ENCODE measurements at regions not wholly inside any gene's neighbourhood (a gene's known extent, or its start where the extent isn't known, plus 50 kb on each side); places are given as distances from the start of the nearest gene placed in this dataset.
A peak's percentile ranks its signal among the peaks of the same experiment; 100 is the strongest.

DNA sequence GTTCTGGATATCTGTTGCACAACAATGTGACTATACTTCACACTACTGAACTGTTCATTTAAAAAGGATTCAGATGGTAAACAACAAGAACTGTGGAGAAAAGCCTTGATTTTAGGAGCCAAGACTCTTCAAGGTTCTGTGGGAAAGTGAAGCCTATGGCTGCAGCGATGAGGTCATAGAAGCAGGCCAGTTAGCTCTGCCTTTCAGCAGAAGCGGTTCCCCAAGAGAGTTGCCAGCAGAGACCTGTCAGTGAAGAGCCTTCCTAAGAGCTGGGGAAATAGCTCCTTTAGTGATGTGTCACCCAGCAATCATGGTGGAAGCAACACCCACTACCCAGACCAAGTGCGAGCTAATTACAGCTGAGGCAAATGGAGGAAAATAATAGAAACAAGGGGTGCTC is 346.5 kb upstream of the ETAA1 start:
- Histone ChIP-seq H3K27ac (no peak overlapping the region), H3K9me3 (no peaks in the 10 kb centered on the region), H3K4me3 (no peak overlapping the region), H3K36me3 (no peaks in the 10 kb centered on the region), H3K4me1 (no peaks in the 10 kb centered on the region), H3K27me3 (peaks cover 0 to 3% (median 0%) of the 10 kb centered on the region in 7 donors)
- intact Hi-C loops (cut with DNase I) = no loop called here
- ATAC-seq = peak in 1 of 8 donors; percentile 25
- DNase-seq = no peak
- WGBS, 2 donors = 56 to 77% methylated on average over 3 of the region's 3 CpGs
- TF ChIP-seq, protein P1, sequence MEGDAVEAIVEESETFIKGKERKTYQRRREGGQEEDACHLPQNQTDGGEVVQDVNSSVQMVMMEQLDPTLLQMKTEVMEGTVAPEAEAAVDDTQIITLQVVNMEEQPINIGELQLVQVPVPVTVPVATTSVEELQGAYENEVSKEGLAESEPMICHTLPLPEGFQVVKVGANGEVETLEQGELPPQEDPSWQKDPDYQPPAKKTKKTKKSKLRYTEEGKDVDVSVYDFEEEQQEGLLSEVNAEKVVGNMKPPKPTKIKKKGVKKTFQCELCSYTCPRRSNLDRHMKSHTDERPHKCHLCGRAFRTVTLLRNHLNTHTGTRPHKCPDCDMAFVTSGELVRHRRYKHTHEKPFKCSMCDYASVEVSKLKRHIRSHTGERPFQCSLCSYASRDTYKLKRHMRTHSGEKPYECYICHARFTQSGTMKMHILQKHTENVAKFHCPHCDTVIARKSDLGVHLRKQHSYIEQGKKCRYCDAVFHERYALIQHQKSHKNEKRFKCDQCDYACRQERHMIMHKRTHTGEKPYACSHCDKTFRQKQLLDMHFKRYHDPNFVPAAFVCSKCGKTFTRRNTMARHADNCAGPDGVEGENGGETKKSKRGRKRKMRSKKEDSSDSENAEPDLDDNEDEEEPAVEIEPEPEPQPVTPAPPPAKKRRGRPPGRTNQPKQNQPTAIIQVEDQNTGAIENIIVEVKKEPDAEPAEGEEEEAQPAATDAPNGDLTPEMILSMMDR (IDR thresholded peaks at IDR 0.05) = no peak

DNA sequence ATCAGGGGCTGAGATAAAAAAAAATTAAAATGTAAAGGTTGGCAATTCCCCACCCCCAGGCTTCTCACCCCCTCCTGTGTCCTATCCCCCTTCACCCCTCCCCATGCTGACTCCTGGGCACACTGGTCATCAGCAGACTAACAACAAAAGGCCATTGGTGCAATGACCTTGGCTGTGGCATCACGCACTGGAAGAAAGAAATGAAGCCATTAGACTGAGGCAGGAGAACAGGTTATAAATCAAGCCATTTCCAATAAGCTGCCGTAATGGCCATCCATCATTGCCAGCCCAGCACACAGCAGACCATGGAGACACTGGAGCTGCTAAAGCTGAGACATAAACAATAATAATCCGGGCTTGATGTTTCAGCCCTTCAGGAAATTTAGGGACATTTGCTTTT is 342.4 kb upstream of the ETAA1 start:
- Histone ChIP-seq H3K9me3 (peaks cover 0 to 4% (median 0%) of the 10 kb centered on the region in 11 donors), H3K4me1 (no peaks in the 10 kb centered on the region), H3K4me3 (no peak overlapping the region), H3K27me3 (peaks cover 0 to 3% (median 0%) of the 10 kb centered on the region in 7 donors), H3K27ac (no peak overlapping the region), H3K36me3 (no peaks in the 10 kb centered on the region)
- DNase-seq = no peak
- 64 to 72% methylated on average over 3 of the region's 3 CpGs for WGBS, 2 donors
- TF ChIP-seq, protein P1 (IDR thresholded peaks at IDR 0.05) = no peak
- intact Hi-C loops (cut with DNase I) = no loop called here
- no peak for ATAC-seq

DNA sequence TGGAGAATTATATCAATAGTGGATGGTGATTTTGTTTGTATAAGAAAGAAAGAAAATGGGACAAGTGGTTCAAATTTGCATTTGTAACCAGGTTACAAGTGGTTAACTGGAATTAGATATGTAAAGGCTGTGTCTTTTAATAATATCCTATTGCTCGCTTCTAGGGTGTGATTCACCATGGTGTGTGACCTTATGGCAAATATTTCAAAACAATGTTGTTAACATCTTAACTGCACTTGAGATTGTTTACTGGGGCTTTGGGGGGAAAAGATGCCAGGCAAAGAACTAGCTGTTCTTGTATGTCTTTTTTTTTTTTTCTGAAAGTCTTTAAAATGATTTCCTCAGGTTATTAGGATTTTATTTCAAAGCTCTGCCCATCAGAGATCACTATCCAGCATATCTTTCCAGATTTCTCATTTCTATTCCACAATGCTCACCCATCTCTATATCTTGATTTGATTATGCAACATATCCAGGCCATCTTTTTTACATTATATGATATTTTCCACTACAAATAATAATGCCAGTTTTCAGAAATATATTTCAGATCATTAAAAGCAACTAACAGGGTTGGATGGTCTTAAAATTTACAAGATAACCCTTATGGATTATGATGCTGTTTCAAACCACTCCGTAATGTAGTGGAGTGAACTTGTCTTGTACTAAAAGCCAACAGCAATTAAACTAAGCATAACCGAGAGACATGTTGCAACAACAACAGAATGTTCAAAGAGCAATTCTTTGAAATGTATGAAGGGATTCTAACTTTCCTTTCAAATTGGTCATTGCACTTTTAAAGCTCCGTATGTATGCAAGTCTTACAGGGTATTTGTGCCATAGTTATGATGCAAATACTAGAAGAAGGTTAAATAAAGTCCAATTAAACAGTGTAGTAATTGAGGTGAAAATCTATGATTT is 341.5 kb upstream of the ETAA1 start:
- Histone ChIP-seq H3K27me3 (peaks cover 0 to 2% (median 0%) of the 10 kb centered on the region in 7 donors), H3K4me1 (no peaks in the 10 kb centered on the region), H3K9me3 (peaks cover 0 to 13% (median 0%) of the 10 kb centered on the region in 11 donors), H3K27ac (no peak overlapping the region), H3K36me3 (no peaks in the 10 kb centered on the region), H3K4me3 (no peak overlapping the region)
- DNase-seq (no peak), ATAC-seq (no peak)
- intact Hi-C loops (cut with DNase I) = no loop called here
- 84% methylated on average over 4 of the region's 4 CpGs for WGBS, 2 donors
- TF ChIP-seq, protein P1 (IDR thresholded peaks at IDR 0.05) = no peak

DNA sequence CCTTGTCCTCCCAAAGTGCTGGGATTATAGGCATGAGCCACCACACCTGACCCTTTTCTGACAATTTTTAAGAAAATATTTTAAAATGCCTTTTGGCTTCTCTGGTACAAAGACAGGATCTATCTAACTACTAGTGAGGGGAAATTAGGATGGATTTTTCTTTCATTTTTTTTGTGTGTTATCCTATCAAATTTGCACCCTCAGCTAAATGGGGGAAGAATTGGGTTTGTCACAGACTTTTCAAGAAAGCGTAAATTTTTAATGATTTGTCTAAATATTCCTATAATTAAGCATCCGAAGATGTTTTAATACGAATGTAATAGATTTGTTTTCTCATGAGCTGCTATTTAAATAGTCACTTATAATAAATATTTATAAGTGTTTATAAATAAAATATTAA is 340.0 kb upstream of the ETAA1 start:
- Histone ChIP-seq H3K9me3 (peaks cover 0 to 15% (median 0%) of the 10 kb centered on the region in 11 donors), H3K4me3 (no peak overlapping the region), H3K36me3 (no peaks in the 10 kb centered on the region), H3K4me1 (no peaks in the 10 kb centered on the region), H3K27ac (no peak overlapping the region), H3K27me3 (no peaks in the 10 kb centered on the region)
- WGBS, 2 donors = 91 to 95% methylated on average over 3 of the region's 3 CpGs
- TF ChIP-seq, protein P1 (IDR thresholded peaks at IDR 0.05) = no peak
- no peak for ATAC-seq
- DNase-seq = no peak
- intact Hi-C loops (cut with DNase I) = no loop called here
